Left renal pelvis (tissue), 4 donors: ENCODE measurements at regions not wholly inside any gene's neighbourhood (a gene's known extent, or its start where the extent isn't known, plus 50 kb on each side); places are given as distances from the start of the nearest gene placed in this dataset.
"Not testable (repeated sequence)": the region's sequence is repeated elsewhere in the genome, so short reads cannot be mapped to it uniquely, and the experiment has no call there.

Experiments used
- DNase-seq, 4 donors: peaks; one replicate each; pipeline ENCODE4 v3.0.0-alpha.2; 2013; ENCODE audit warnings: low read depth in 4 of 4, low spot score in 3 of 4

GRCh38 chr4:57736781-57737180 is 626.6 kb upstream of the IGFBP7 start:
- DNase-seq: no peak

GRCh38 chr4:57734104-57734670 is 624.0 kb upstream of the IGFBP7 start:
- DNase-seq: no peak

GRCh38 chr4:57729775-57730570 is 619.8 kb upstream of the IGFBP7 start:
- DNase-seq: not testable (repeated sequence)

GRCh38 chr4:57726154-57726553 is 616.0 kb upstream of the IGFBP7 start:
- no peak for DNase-seq

- DNase-seq: peak; percentile 18 to 45 (median 34)
Observed at GRCh38 chr4:57719456-57719855, 609.3 kb upstream of the IGFBP7 start.

- not testable (repeated sequence) for DNase-seq
Observed at GRCh38 chr4:57714313-57714712, 604.1 kb upstream of the IGFBP7 start.

- DNase-seq: no peak
Observed at GRCh38 chr4:57710053-57710452, 599.9 kb upstream of the IGFBP7 start.

- no peak for DNase-seq
Observed at GRCh38 chr4:57691370-57691769, 581.2 kb upstream of the IGFBP7 start.

- DNase-seq: no peak
Observed at GRCh38 chr4:57689693-57690205, 579.6 kb upstream of the IGFBP7 start.

- no peak for DNase-seq
Observed at GRCh38 chr4:57682275-57682674, 572.1 kb upstream of the IGFBP7 start.

GRCh38 chr4:57679969-57680368 is 569.8 kb upstream of the IGFBP7 start:
- DNase-seq: no peak

- no peak for DNase-seq
Observed at GRCh38 chr4:57676394-57676793, 566.2 kb upstream of the IGFBP7 start.

- no peak for DNase-seq
Observed at GRCh38 chr4:57672846-57673433, 562.8 kb upstream of the IGFBP7 start.

- DNase-seq: no peak
Observed at GRCh38 chr4:57668621-57669020, 558.4 kb upstream of the IGFBP7 start.

GRCh38 chr4:57665806-57666205 is 555.6 kb upstream of the IGFBP7 start:
- no peak for DNase-seq

GRCh38 chr4:57661517-57662090 is 551.4 kb upstream of the IGFBP7 start:
- no peak for DNase-seq

GRCh38 chr4:57658673-57659072 is 548.5 kb upstream of the IGFBP7 start:
- DNase-seq: no peak

- DNase-seq: no peak
Observed at GRCh38 chr4:57658188-57658587, 548.0 kb upstream of the IGFBP7 start.

GRCh38 chr4:57655342-57655741 is 545.2 kb upstream of the IGFBP7 start:
- DNase-seq: no peak

GRCh38 chr4:57652779-57653178 is 542.6 kb upstream of the IGFBP7 start:
- DNase-seq: no peak

GRCh38 chr4:57640391-57641100 is 530.4 kb upstream of the IGFBP7 start:
- no peak for DNase-seq
